MM.1S (cell line): ENCODE measurements at regions not wholly inside any gene's neighbourhood (a gene's known extent, or its start where the extent isn't known, plus 50 kb on each side); places are given as distances from the start of the nearest gene placed in this dataset.

Experiments
- EZH2 ChIP-seq: fragments of 300-600 bp; sonication (generic); optimal IDR thresholded peaks from 2 replicates; pipeline ENCODE3; 2017; ENCODE audit warnings: low read depth, mild to moderate bottlenecking, antibody characterized with exemption, low read length, mixed read lengths
- EZH2phosphoT487 ChIP-seq: fragments of 300-600 bp; sonication (generic); IDR thresholded peaks from 2 replicates; pipeline ENCODE4 v1.6.1; 2018; ENCODE audit warnings: antibody characterized with exemption, low read length
- TF ChIP-seq, protein P1 (sequence below): fragments of 300-600 bp; sonication (generic); IDR thresholded peaks from 2 replicates; pipeline ENCODE4 v1.5.1; 2016; ENCODE audit warnings: antibody characterized with exemption, low read length, mixed read lengths

DNA sequence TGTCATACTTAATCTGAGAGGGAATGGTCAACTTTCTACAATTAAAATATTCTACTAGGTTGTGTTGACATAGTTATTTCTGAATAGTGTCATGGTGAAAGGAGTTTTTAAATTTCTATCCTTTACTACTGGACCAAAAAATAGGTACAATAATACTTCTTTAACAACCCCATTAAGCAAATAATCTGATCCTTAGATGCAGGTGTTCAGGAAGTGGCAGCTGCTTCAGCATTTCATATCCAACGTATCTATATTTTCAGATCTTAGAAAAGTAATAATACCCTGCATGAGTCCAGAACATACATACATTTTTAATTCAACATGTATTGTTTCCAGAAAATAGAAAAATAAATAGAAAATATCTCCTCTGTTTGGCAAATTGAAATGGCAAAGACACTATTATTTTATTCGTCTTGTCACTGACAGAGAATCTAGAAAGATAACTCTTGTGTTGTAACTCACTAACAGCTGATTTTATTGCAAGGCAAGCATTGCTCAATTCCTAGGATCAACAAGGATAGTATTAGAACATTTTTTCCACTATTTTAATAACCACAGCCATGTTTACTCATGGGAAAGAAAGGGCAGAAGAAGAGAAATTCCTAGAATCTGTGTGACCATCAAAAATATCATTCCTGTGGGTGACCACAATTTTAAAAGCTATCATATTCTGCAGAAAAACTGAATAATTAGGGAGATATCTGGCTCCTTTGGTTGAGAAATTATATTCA, 159.3 kb upstream of the CNTNAP2 start:
- TF ChIP-seq, protein P1, sequence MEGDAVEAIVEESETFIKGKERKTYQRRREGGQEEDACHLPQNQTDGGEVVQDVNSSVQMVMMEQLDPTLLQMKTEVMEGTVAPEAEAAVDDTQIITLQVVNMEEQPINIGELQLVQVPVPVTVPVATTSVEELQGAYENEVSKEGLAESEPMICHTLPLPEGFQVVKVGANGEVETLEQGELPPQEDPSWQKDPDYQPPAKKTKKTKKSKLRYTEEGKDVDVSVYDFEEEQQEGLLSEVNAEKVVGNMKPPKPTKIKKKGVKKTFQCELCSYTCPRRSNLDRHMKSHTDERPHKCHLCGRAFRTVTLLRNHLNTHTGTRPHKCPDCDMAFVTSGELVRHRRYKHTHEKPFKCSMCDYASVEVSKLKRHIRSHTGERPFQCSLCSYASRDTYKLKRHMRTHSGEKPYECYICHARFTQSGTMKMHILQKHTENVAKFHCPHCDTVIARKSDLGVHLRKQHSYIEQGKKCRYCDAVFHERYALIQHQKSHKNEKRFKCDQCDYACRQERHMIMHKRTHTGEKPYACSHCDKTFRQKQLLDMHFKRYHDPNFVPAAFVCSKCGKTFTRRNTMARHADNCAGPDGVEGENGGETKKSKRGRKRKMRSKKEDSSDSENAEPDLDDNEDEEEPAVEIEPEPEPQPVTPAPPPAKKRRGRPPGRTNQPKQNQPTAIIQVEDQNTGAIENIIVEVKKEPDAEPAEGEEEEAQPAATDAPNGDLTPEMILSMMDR: no peak
- no peak for TF ChIP-seq EZH2
- TF ChIP-seq EZH2phosphoT487: no peak
